Neutrophil (primary cell): ENCODE measurements at regions not wholly inside any gene's neighbourhood (a gene's known extent, or its start where the extent isn't known, plus 50 kb on each side); places are given as distances from the start of the nearest gene placed in this dataset.
"Not testable (repeated sequence)": the region's sequence is repeated elsewhere in the genome, so short reads cannot be mapped to it uniquely, and the experiment has no call there.

Source experiments
- H3K27ac ChIP-seq: fragments of 200-600 bp; sonication (generic); 2 replicates; pipeline ENCODE4 v1.5.1; 2016; ENCODE audit warnings: mild to moderate bottlenecking, moderate library complexity
- H3K27me3 ChIP-seq: fragments of 200-600 bp; sonication (generic); 2 replicates; pipeline ENCODE4 v1.6.0; 2016; ENCODE audit warnings: mild to moderate bottlenecking
- H3K36me3 ChIP-seq: fragments of 200-600 bp; sonication (generic); 2 replicates; pipeline ENCODE4 v1.5.1; 2017
- H3K4me1 ChIP-seq, 2 experiments: fragments of 200-600 bp in 1 of 2; sonication (generic) in 1 of 2; 1 replicate in 1 of 2; 2 replicates in 1 of 2; pipeline versions ENCODE4 v1.5.1 to v1.6.1; 2013 to 2016; ENCODE audit warnings: low read depth in 1 of 2, low read length in 1 of 2, mild to moderate bottlenecking in 1 of 2, moderate library complexity in 1 of 2; ENCODE audit not compliant: control insufficient read depth in 1 of 2, insufficient read depth in 1 of 2
- H3K4me3 ChIP-seq, 2 experiments: fragments of 200-600 bp in 1 of 2; sonication (generic) in 1 of 2; 1 replicate in 1 of 2; 2 replicates in 1 of 2; pipeline ENCODE4 v1.5.1; 2013 to 2016; ENCODE audit warnings: low read depth in 1 of 2, low read length in 1 of 2, mild to moderate bottlenecking in 1 of 2, moderate library complexity in 1 of 2
- H3K9me3 ChIP-seq: fragments of 200-600 bp; sonication (generic); 2 replicates; pipeline ENCODE4 v1.5.1; 2016
- CTCF ChIP-seq: fragments of 200-600 bp; sonication (generic); IDR thresholded peaks from 2 replicates; pipeline ENCODE4 v1.5.1; 2016; ENCODE audit warnings: antibody characterized with exemption

GRCh38 chr7:69539531-69539930 is 58.7 kb upstream of the AUTS2 start:
- TF ChIP-seq CTCF, result no peak

GRCh38 chr7:69540287-69540686 is 58.0 kb upstream of the AUTS2 start:
- Histone ChIP-seq H3K27ac (no peak overlapping the region), H3K4me1 (no peaks in the 10 kb centered on the region), H3K27me3 (no peaks in the 10 kb centered on the region), H3K36me3 (no peaks in the 10 kb centered on the region), H3K4me3 (no peak overlapping the region), H3K9me3 (no peaks in the 10 kb centered on the region)
- TF ChIP-seq CTCF, result no peak

More at GRCh38 chr7:69539531-69539930, 58.7 kb upstream of the AUTS2 start:
- no peaks in the 10 kb centered on the region for H3K4me1 ChIP-seq
- H3K9me3 ChIP-seq, result no peaks in the 10 kb centered on the region
- H3K27ac ChIP-seq, result no peak overlapping the region
- H3K4me3 ChIP-seq, result no peak overlapping the region
- H3K27me3 ChIP-seq, result no peaks in the 10 kb centered on the region
- H3K36me3 ChIP-seq, result no peaks in the 10 kb centered on the region

GRCh38 chr7:69541779-69542432 is 56.4 kb upstream of the AUTS2 start:
- H3K27me3 ChIP-seq, H3K4me3 ChIP-seq, H3K4me1 ChIP-seq, H3K27ac ChIP-seq, H3K9me3 ChIP-seq, H3K36me3 ChIP-seq: not testable (repeated sequence)

- Histone ChIP-seq H3K4me1 (no peaks in the 10 kb centered on the region), H3K9me3 (no peaks in the 10 kb centered on the region), H3K27me3 (no peaks in the 10 kb centered on the region), H3K27ac (no peak overlapping the region), H3K4me3 (no peak overlapping the region), H3K36me3 (no peaks in the 10 kb centered on the region)
- TF ChIP-seq CTCF, result no peak
These were observed 53.1 kb upstream of the AUTS2 start for GRCh38 chr7:69545175-69545574.
